ENCODE measurements at regions not wholly inside any gene's neighbourhood (a gene's known extent, or its start where the extent isn't known, plus 50 kb on each side); places are given as distances from the start of the nearest gene placed in this dataset.

- TF ChIP-seq TOX (CRISPR knock-in tag; IDR thresholded peaks at IDR 0.05; ENCODE audit: borderline replicate concordance) = no peak
- no peak for ATAC-seq
Measured at GRCh38 chrX:5155301-5155700, 1073.4 kb downstream of the NLGN4X start.

- TF ChIP-seq ISL1 (CRISPR knock-in tag; IDR thresholded peaks at IDR 0.05) = no peak
- no peak for TF ChIP-seq ESRRG (CRISPR knock-in tag; IDR thresholded peaks at IDR 0.05)
- no peak for TF ChIP-seq TSHZ2 (CRISPR knock-in tag; IDR thresholded peaks at IDR 0.05)
- no peak for TF ChIP-seq PPARA (CRISPR knock-in tag; IDR thresholded peaks at IDR 0.05; ENCODE audit: borderline replicate concordance)
- TF ChIP-seq SNAI2 (CRISPR knock-in tag; IDR thresholded peaks at IDR 0.05) = no peak
- no peak for TF ChIP-seq RARB (CRISPR knock-in tag; IDR thresholded peaks at IDR 0.05)
- no peak for TF ChIP-seq GLIS3 (CRISPR knock-in tag; IDR thresholded peaks at IDR 0.05)
- TF ChIP-seq CREB5 (CRISPR knock-in tag; IDR thresholded peaks at IDR 0.05; ENCODE audit: low read depth) = no peak
- TF ChIP-seq CSRNP3 (CRISPR knock-in tag; IDR thresholded peaks at IDR 0.05) = no peak
- TF ChIP-seq POU6F1 (CRISPR knock-in tag; IDR thresholded peaks at IDR 0.05; ENCODE audit: borderline replicate concordance, low read depth) = no peak
- no peak for TF ChIP-seq ZFP30 (CRISPR knock-in tag; IDR thresholded peaks at IDR 0.05)
- ATAC-seq = no peak
Measured at GRCh38 chrX:5145957-5146356, 1082.7 kb downstream of the NLGN4X start.

- TF ChIP-seq ZC3H10 (CRISPR knock-in tag; IDR thresholded peaks at IDR 0.05) (no peak), TCF4 (CRISPR knock-in tag; IDR thresholded peaks at IDR 0.05; ENCODE audit: borderline replicate concordance) (no peak), RARB (CRISPR knock-in tag; IDR thresholded peaks at IDR 0.05) (no peak), ZFP3 (CRISPR knock-in tag; IDR thresholded peaks at IDR 0.05) (no peak), GLIS3 (CRISPR knock-in tag; IDR thresholded peaks at IDR 0.05) (no peak), TSHZ2 (CRISPR knock-in tag; IDR thresholded peaks at IDR 0.05) (no peak), POU6F1 (CRISPR knock-in tag; IDR thresholded peaks at IDR 0.05; ENCODE audit: borderline replicate concordance, low read depth) (no peak), ZNF565 (CRISPR knock-in tag; conservative IDR thresholded peaks at IDR 0.05; ENCODE audit: low read depth) (no peak), CREB5 (CRISPR knock-in tag; IDR thresholded peaks at IDR 0.05; ENCODE audit: low read depth) (no peak), CSDC2 (CRISPR knock-in tag; IDR thresholded peaks at IDR 0.05) (no peak), ZFP30 (CRISPR knock-in tag; IDR thresholded peaks at IDR 0.05) (no peak), OSR1 (CRISPR knock-in tag; IDR thresholded peaks at IDR 0.05) (no peak), PATZ1 (CRISPR knock-in tag; IDR thresholded peaks at IDR 0.05; ENCODE audit: borderline replicate concordance) (no peak), SNAI2 (CRISPR knock-in tag; IDR thresholded peaks at IDR 0.05) (no peak), ARNTL (CRISPR knock-in tag; IDR thresholded peaks at IDR 0.05; ENCODE audit: borderline replicate concordance, low read depth) (no peak), ISL1 (CRISPR knock-in tag; IDR thresholded peaks at IDR 0.05) (no peak), TOX (CRISPR knock-in tag; IDR thresholded peaks at IDR 0.05; ENCODE audit: borderline replicate concordance) (no peak)
- no peak for ATAC-seq
Measured at GRCh38 chrX:5142644-5143043, 1086.0 kb downstream of the NLGN4X start.
